GM12878 (cell line): ENCODE measurements at regions not wholly inside any gene's neighbourhood (a gene's known extent, or its start where the extent isn't known, plus 50 kb on each side); places are given as distances from the start of the nearest gene placed in this dataset.

ENCODE experiments used
- ATAC-seq: fragments of 200-7000 bp; cut with Tn5 transposase; 3 replicates; pipeline ENCODE4 v1.9.1; 2020; ENCODE audit warnings: mild to moderate bottlenecking, moderate library complexity
- BruUV-seq: library from RNA; stranded (reverse); fragments of 400-500 nt; replicated peaks from 2 replicates; lab custom pipeline; 2021; lab: Mats Ljungman, UMichigan
- CTCF ChIA-PET: fragments of 300-600 bp; sonication (Branson Sonifier 250); formaldehyde crosslinking; extraction: SDS; loops from one replicate; lab custom pipeline; 2021; ENCODE audit warnings: inconsistent platforms; lab: Yijun Ruan, JAX
- POLR2A ChIA-PET: fragments of 350-600 bp; formaldehyde crosslinking; extraction: SDS; loops from one replicate; lab custom pipeline; 2021; ENCODE audit warnings: inconsistent platforms; lab: Charles Lee
- RAD21 ChIA-PET: fragments of 300-600 bp; sonication (Branson Sonifier 250); formaldehyde crosslinking; loops from one replicate; lab custom pipeline; 2023; ENCODE audit warnings: antibody characterized with exemption; ENCODE audit not compliant: unreplicated experiment; lab: Charles Lee
- SMC1A ChIA-PET: fragments of 300-600 bp; sonication (Branson Sonifier 250); formaldehyde crosslinking; loops from one replicate; lab custom pipeline; 2023; ENCODE audit not compliant: unreplicated experiment, uncharacterized antibody; lab: Charles Lee
- DNase-seq: peaks from one replicate; pipeline ENCODE4 v3.0.0-alpha.2; 2011; ENCODE audit warnings: low read depth, low spot score
- FAIRE-seq: peaks from 3 replicates; lab custom pipeline; 2011; peaks lifted over from hg19 to GRCh38; lab: Jason Lieb, UNC
- H2AFZ ChIP-seq: 2 replicates; pipeline ENCODE4 v1.6.0; 2011; ENCODE audit warnings: low read depth, low read length, control low read depth; ENCODE audit not compliant: control insufficient read depth
- H3K27ac ChIP-seq: 2 replicates; pipeline ENCODE4 v1.5.1; 2011; ENCODE audit warnings: control low read depth; ENCODE audit not compliant: control insufficient read depth, insufficient read depth
- H3K27me3 ChIP-seq, 2 experiments: replicated peaks in 1 of 2; 2 replicates each; pipeline versions ENCODE4 v1.6.0 to v1.6.1; 2011; ENCODE audit warnings: low read length in 1 of 2; ENCODE audit not compliant: control insufficient read depth in 2 of 2, insufficient read depth in 2 of 2
- H3K36me3 ChIP-seq, 2 experiments: 2 replicates each; pipeline ENCODE4 v1.5.1; 2011; ENCODE audit warnings: low read length in 1 of 2; ENCODE audit not compliant: control insufficient read depth in 2 of 2, insufficient read depth in 2 of 2
- H3K4me1 ChIP-seq: 2 replicates; pipeline ENCODE4 v1.6.1; 2011; ENCODE audit warnings: mild to moderate bottlenecking, low read length, moderate library complexity, mixed read lengths; ENCODE audit not compliant: control insufficient read depth, insufficient read depth
- H3K4me2 ChIP-seq: 2 replicates; pipeline ENCODE4 v1.6.0; 2011; ENCODE audit warnings: control low read depth; ENCODE audit not compliant: control insufficient read depth, insufficient read depth
- H3K4me3 ChIP-seq: fragments of 200-600 bp; sonication (generic); 2 replicates; pipeline ENCODE4 v1.5.1; 2016
- H3K79me2 ChIP-seq: 2 replicates; pipeline ENCODE4 v1.6.0; 2011; ENCODE audit warnings: low read length; ENCODE audit not compliant: control insufficient read depth, insufficient read depth
- H3K9ac ChIP-seq: 2 replicates; pipeline ENCODE4 v1.8.0; 2011; ENCODE audit warnings: low read length, control low read depth, mixed read lengths; ENCODE audit not compliant: control insufficient read depth, insufficient read depth
- H3K9me3 ChIP-seq: replicated peaks from 3 replicates; pipeline ENCODE4 v1.5.1; 2011; ENCODE audit warnings: mild to moderate bottlenecking, low read length; ENCODE audit not compliant: control insufficient read depth, insufficient read depth
- H4K20me1 ChIP-seq: 2 replicates; pipeline ENCODE4 v1.6.0; 2011; ENCODE audit not compliant: control insufficient read depth, insufficient read depth
- EGR1 ChIP-seq, 2 experiments: IDR thresholded peaks; 1 replicate in 1 of 2; 2 replicates in 1 of 2; pipeline ENCODE4 v1.6.1; 2011 to 2012; ENCODE audit warnings: low read depth in 2 of 2, low read length in 2 of 2, borderline replicate concordance in 1 of 2, mild to moderate bottlenecking in 1 of 2, moderate library complexity in 1 of 2
- JUNB ChIP-seq: IDR thresholded peaks from 2 replicates; pipeline ENCODE4 v1.6.1; 2016; ENCODE audit warnings: antibody characterized with exemption, mild to moderate bottlenecking
- MTA3 ChIP-seq: IDR thresholded peaks from 2 replicates; pipeline ENCODE4 v1.6.1; 2012; ENCODE audit warnings: low read length, inconsistent platforms, borderline replicate concordance
- POLR2AphosphoS5 ChIP-seq: IDR thresholded peaks from 2 replicates; pipeline ENCODE4 v1.6.1; 2011; ENCODE audit warnings: mild to moderate bottlenecking, low read length, inconsistent platforms
- RAD21 ChIP-seq: IDR thresholded peaks from 2 replicates; pipeline ENCODE4 v1.6.1; 2011; ENCODE audit warnings: mild to moderate bottlenecking, low read depth, low read length, moderate library complexity; ENCODE audit not compliant: insufficient read depth
- ZNF622 ChIP-seq: fragments of 450-650 bp; IDR thresholded peaks from 2 replicates; pipeline ENCODE4 v1.6.1; 2017; ENCODE audit warnings: mild to moderate bottlenecking, inconsistent platforms
- WGBS: methylation state at CpG from one replicate; pipeline ENCODE4 v1.1.6; 2016; ENCODE audit warnings: low lambda C conversion rate; ENCODE audit not compliant: insufficient replicate concordance, insufficient coverage; ENCODE audit errors: missing lambda C conversion rate; 5-methylcytosine and 5-hydroxymethylcytosine counted together
- in situ Hi-C: fragments of 300-500 bp; cut with MboI; formaldehyde crosslinking; loops from 9 replicates; pipeline ENCODE4 v1.14.3; 2018; ENCODE audit warnings: mixed read lengths
- intact Hi-C: fragments of 100-400 bp; cut with micrococcal nuclease; formaldehyde crosslinking; loops from one replicate; pipeline ENCODE4 v1.14.2; 2022; ENCODE audit not compliant: unreplicated experiment
- TF ChIP-seq, protein P1 (sequence below): fragments of 450-650 bp; IDR thresholded peaks from 2 replicates; pipeline ENCODE4 v1.6.1; 2017; ENCODE audit warnings: mild to moderate bottlenecking, moderate library complexity
- TF ChIP-seq, protein P2 (sequence below): IDR thresholded peaks from 2 replicates; pipeline ENCODE4 v1.6.1; 2012; ENCODE audit warnings: mild to moderate bottlenecking, low read depth, low read length

DNA sequence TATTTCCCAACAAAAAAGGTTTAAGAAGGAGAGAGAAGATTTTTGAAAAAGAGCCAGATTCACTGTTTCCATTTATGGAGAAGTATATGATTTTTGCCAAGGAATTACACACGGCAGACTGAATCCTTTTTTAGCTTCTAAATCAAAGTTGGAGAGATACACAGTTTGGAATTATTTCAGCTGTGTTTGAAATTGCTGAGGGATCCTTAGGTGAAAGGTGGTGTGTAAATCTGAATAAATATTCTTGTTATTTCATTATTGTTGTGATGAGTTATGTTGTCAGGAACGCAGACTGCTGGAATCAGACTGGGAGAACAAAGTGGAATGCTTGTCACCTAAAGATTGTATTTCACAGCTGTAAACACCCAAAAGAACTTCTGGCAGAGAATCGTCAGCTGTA is 168.5 kb upstream of the AKIRIN2 start (continued):
- TF ChIP-seq, protein P1, sequence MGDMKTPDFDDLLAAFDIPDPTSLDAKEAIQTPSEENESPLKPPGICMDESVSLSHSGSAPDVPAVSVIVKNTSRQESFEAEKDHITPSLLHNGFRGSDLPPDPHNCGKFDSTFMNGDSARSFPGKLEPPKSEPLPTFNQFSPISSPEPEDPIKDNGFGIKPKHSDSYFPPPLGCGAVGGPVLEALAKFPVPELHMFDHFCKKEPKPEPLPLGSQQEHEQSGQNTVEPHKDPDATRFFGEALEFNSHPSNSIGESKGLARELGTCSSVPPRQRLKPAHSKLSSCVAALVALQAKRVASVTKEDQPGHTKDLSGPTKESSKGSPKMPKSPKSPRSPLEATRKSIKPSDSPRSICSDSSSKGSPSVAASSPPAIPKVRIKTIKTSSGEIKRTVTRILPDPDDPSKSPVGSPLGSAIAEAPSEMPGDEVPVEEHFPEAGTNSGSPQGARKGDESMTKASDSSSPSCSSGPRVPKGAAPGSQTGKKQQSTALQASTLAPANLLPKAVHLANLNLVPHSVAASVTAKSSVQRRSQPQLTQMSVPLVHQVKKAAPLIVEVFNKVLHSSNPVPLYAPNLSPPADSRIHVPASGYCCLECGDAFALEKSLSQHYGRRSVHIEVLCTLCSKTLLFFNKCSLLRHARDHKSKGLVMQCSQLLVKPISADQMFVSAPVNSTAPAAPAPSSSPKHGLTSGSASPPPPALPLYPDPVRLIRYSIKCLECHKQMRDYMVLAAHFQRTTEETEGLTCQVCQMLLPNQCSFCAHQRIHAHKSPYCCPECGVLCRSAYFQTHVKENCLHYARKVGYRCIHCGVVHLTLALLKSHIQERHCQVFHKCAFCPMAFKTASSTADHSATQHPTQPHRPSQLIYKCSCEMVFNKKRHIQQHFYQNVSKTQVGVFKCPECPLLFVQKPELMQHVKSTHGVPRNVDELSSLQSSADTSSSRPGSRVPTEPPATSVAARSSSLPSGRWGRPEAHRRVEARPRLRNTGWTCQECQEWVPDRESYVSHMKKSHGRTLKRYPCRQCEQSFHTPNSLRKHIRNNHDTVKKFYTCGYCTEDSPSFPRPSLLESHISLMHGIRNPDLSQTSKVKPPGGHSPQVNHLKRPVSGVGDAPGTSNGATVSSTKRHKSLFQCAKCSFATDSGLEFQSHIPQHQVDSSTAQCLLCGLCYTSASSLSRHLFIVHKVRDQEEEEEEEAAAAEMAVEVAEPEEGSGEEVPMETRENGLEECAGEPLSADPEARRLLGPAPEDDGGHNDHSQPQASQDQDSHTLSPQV: no peak
- TF ChIP-seq EGR1 (IDR thresholded peaks at IDR 0.05; ENCODE audit: borderline replicate concordance in 1 of 2, low read depth in 2 of 2, low read length in 2 of 2): no peak

DNA sequence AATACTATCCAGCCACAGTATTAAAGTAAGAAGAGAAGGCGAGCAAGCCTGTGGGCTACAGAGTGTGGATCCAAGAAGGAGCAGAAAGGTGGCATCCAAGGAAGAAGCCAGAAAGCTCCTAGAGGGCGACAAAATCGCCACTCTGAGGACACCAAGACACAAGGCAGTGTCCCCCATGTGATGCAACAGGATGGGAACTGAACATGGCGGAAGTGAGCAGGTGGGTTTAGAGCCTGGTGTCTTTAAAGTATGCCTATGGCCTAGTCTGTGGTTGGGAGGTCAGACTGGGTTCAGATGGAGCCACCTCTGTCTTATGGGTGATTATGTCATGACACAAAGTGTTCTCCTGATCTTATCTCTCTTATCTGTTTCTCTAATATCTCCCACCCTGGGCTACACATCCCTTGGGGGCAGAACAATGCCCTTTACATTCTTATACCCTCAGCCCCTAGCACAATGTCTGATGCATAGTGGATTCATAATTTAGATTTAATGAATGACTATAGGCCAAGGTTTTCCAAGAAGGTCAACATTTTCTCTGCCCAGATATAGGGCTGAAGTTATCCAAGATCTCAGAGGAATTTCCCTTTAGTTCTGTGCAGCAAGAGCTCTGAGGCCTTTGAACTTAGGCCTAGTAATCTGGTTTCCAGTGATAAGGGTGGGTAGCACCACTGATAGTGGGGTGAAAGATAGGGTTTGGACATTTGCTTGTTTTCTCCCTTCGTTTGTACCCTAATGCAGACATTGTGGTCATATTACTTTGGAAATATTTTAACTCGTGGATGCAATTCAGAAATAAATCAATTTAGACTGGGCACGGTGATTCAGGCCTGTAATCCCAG is 167.3 kb upstream of the AKIRIN2 start:
- no peak for ATAC-seq
- no peaks in the 10 kb centered on the region for H3K79me2 ChIP-seq
- H3K36me3 ChIP-seq: no peaks in the 10 kb centered on the region
- H2AFZ ChIP-seq: no peak overlapping the region
- H3K4me3 ChIP-seq: no peak overlapping the region
- H4K20me1 ChIP-seq: no peaks in the 10 kb centered on the region
- no peak for FAIRE-seq
- no TSS peak for BruUV-seq
- no peak overlapping the region for H3K27ac ChIP-seq
- H3K4me2 ChIP-seq: no peak overlapping the region
- ChIA-PET RAD21 (no interaction called here), POLR2A (no interaction called here), CTCF (no interaction called here), SMC1A (interaction anchor here (1.3 to 1.6 kb wide), 2 partner anchors 37 to 60 kb away, joined by 3 read pairs; no protein-coding TSS in a partner anchor)
- no peaks in the 10 kb centered on the region for H3K9me3 ChIP-seq
- H3K27me3 ChIP-seq: no peaks in the 10 kb centered on the region
- in situ Hi-C loops: no loop called here
- intact Hi-C loops: no loop called here
- no peak overlapping the region for H3K9ac ChIP-seq
- no peaks in the 10 kb centered on the region for H3K4me1 ChIP-seq
- WGBS: 78% methylated on average over 7 of the region's 7 CpGs
- DNase-seq: no peak
- no peak for TF ChIP-seq JUNB
- no peak for TF ChIP-seq ZNF622
- TF ChIP-seq POLR2AphosphoS5: no peak
- no peak for TF ChIP-seq MTA3
- TF ChIP-seq, protein P2, sequence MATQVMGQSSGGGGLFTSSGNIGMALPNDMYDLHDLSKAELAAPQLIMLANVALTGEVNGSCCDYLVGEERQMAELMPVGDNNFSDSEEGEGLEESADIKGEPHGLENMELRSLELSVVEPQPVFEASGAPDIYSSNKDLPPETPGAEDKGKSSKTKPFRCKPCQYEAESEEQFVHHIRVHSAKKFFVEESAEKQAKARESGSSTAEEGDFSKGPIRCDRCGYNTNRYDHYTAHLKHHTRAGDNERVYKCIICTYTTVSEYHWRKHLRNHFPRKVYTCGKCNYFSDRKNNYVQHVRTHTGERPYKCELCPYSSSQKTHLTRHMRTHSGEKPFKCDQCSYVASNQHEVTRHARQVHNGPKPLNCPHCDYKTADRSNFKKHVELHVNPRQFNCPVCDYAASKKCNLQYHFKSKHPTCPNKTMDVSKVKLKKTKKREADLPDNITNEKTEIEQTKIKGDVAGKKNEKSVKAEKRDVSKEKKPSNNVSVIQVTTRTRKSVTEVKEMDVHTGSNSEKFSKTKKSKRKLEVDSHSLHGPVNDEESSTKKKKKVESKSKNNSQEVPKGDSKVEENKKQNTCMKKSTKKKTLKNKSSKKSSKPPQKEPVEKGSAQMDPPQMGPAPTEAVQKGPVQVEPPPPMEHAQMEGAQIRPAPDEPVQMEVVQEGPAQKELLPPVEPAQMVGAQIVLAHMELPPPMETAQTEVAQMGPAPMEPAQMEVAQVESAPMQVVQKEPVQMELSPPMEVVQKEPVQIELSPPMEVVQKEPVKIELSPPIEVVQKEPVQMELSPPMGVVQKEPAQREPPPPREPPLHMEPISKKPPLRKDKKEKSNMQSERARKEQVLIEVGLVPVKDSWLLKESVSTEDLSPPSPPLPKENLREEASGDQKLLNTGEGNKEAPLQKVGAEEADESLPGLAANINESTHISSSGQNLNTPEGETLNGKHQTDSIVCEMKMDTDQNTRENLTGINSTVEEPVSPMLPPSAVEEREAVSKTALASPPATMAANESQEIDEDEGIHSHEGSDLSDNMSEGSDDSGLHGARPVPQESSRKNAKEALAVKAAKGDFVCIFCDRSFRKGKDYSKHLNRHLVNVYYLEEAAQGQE: no peak
- TF ChIP-seq RAD21: no peak
